ENCODE measurements at regions not wholly inside any gene's neighbourhood (a gene's known extent, or its start where the extent isn't known, plus 50 kb on each side); places are given as distances from the start of the nearest gene placed in this dataset.

- TF ChIP-seq CTCF (IDR thresholded peaks at IDR 0.05; ENCODE audit: control extremely low read depth, extremely low read depth): peak; percentile 22
- peak; percentile 72 for ATAC-seq (ENCODE audit: insufficient read depth, low FRiP score)
- H3K36me3 ChIP-seq (ENCODE audit: control insufficient read depth in 4 of 4, insufficient read depth in 4 of 4, low read length in 4 of 4): no peaks in the 10 kb centered on the region
- no peak overlapping the region for H3K9ac ChIP-seq (ENCODE audit: insufficient read depth in 1 of 2, low read length in 2 of 2)
- no peaks in the 10 kb centered on the region for H3K9me3 ChIP-seq (ENCODE audit: control insufficient read depth in 4 of 4, insufficient read depth in 3 of 4, low read length in 3 of 4)
- no peaks in the 10 kb centered on the region for H3K27me3 ChIP-seq (ENCODE audit: control insufficient read depth in 3 of 3, insufficient read depth in 3 of 3, low read length in 2 of 3)
- H3K27ac ChIP-seq (ENCODE audit: low read depth in 1 of 2, low read length in 1 of 2): no peak overlapping the region
- H3K4me3 ChIP-seq: no peak overlapping the region
- WGBS, 2 donors: 55 to 61% methylated on average over 5 of the region's 5 CpGs
- DNase-seq: peak in 2 of 3 donors; percentile 48 to 58
- H3K4me1 ChIP-seq (ENCODE audit: control insufficient read depth in 5 of 5, insufficient read depth in 5 of 5, low read length in 5 of 5): no peaks in the 10 kb centered on the region
Observed at GRCh38 chr5:69024241-69024651, 69.6 kb upstream of the SLC30A5 start.

GRCh38 chr5:69029292-69029691 lies 64.5 kb upstream of the SLC30A5 start:
- no peak overlapping the region for H3K9ac ChIP-seq (ENCODE audit: insufficient read depth in 1 of 2, low read length in 2 of 2)
- WGBS, 2 donors: 97 to 99% methylated on average over 1 of the region's 1 CpG
- H3K4me1 ChIP-seq (ENCODE audit: control insufficient read depth in 5 of 5, insufficient read depth in 5 of 5, low read length in 5 of 5): no peaks in the 10 kb centered on the region
- TF ChIP-seq CTCF (IDR thresholded peaks at IDR 0.05; ENCODE audit: control extremely low read depth, extremely low read depth): no peak
- H3K36me3 ChIP-seq (ENCODE audit: control insufficient read depth in 4 of 4, insufficient read depth in 4 of 4, low read length in 4 of 4): no peaks in the 10 kb centered on the region
- no peaks in the 10 kb centered on the region for H3K9me3 ChIP-seq (ENCODE audit: control insufficient read depth in 4 of 4, insufficient read depth in 3 of 4, low read length in 3 of 4)
- H3K4me3 ChIP-seq: no peak overlapping the region
- DNase-seq: no peak
- ATAC-seq (ENCODE audit: insufficient read depth, low FRiP score): no peak
- H3K27me3 ChIP-seq (ENCODE audit: control insufficient read depth in 3 of 3, insufficient read depth in 3 of 3, low read length in 2 of 3): no peaks in the 10 kb centered on the region
- H3K27ac ChIP-seq (ENCODE audit: low read depth in 1 of 2, low read length in 1 of 2): no peak overlapping the region

- ATAC-seq (ENCODE audit: insufficient read depth, low FRiP score) (no peak), DNase-seq (no peak)
- Histone ChIP-seq H3K27ac (ENCODE audit: low read depth in 1 of 2, low read length in 1 of 2) (no peak overlapping the region), H3K4me1 (ENCODE audit: control insufficient read depth in 5 of 5, insufficient read depth in 5 of 5, low read length in 5 of 5) (peaks cover 0 to 6% (median 0%) of the 10 kb centered on the region in 5 donors), H3K9me3 (ENCODE audit: control insufficient read depth in 4 of 4, insufficient read depth in 3 of 4, low read length in 3 of 4) (no peaks in the 10 kb centered on the region), H3K9ac (ENCODE audit: insufficient read depth in 1 of 2, low read length in 2 of 2) (no peak overlapping the region), H3K4me3 (no peak overlapping the region), H3K27me3 (ENCODE audit: control insufficient read depth in 3 of 3, insufficient read depth in 3 of 3, low read length in 2 of 3) (no peaks in the 10 kb centered on the region), H3K36me3 (ENCODE audit: control insufficient read depth in 4 of 4, insufficient read depth in 4 of 4, low read length in 4 of 4) (no peaks in the 10 kb centered on the region)
- 76 to 86% methylated on average over 5 of the region's 5 CpGs for WGBS, 2 donors
- no peak for TF ChIP-seq CTCF (IDR thresholded peaks at IDR 0.05; ENCODE audit: control extremely low read depth, extremely low read depth)
Observed at GRCh38 chr5:69030358-69031062, 63.3 kb upstream of the SLC30A5 start.

GRCh38 chr5:69032009-69032408 lies 61.8 kb upstream of the SLC30A5 start:
- H3K9me3 ChIP-seq (ENCODE audit: control insufficient read depth in 4 of 4, insufficient read depth in 3 of 4, low read length in 3 of 4): no peaks in the 10 kb centered on the region
- no peaks in the 10 kb centered on the region for H3K27me3 ChIP-seq (ENCODE audit: control insufficient read depth in 3 of 3, insufficient read depth in 3 of 3, low read length in 2 of 3)
- no peak for TF ChIP-seq CTCF (IDR thresholded peaks at IDR 0.05; ENCODE audit: control extremely low read depth, extremely low read depth)
- no peak overlapping the region for H3K27ac ChIP-seq (ENCODE audit: low read depth in 1 of 2, low read length in 1 of 2)
- no peak overlapping the region for H3K9ac ChIP-seq (ENCODE audit: insufficient read depth in 1 of 2, low read length in 2 of 2)
- no peak for ATAC-seq (ENCODE audit: insufficient read depth, low FRiP score)
- no peak for DNase-seq
- no peaks in the 10 kb centered on the region for H3K36me3 ChIP-seq (ENCODE audit: control insufficient read depth in 4 of 4, insufficient read depth in 4 of 4, low read length in 4 of 4)
- H3K4me1 ChIP-seq (ENCODE audit: control insufficient read depth in 5 of 5, insufficient read depth in 5 of 5, low read length in 5 of 5): peaks cover 0 to 9% (median 0%) of the 10 kb centered on the region in 5 donors
- WGBS, 2 donors: 94% methylated on average over 3 of the region's 3 CpGs
- H3K4me3 ChIP-seq: no peak overlapping the region

All from lung (tissue), 11 donors.